CD14-positive monocyte (primary cell): ENCODE measurements at regions not wholly inside any gene's neighbourhood (a gene's known extent, or its start where the extent isn't known, plus 50 kb on each side); places are given as distances from the start of the nearest gene placed in this dataset.

Experiments
- DNase-seq, 3 donors: peaks; one replicate each; pipeline ENCODE4 v3.0.0-alpha.2; 2011 to 2022
- H2AFZ ChIP-seq: 2 replicates; pipeline ENCODE4 v1.6.0; 2012; ENCODE audit warnings: mild to moderate bottlenecking, low read depth, low read length, inconsistent platforms; ENCODE audit not compliant: insufficient read depth, poor library complexity, severe bottlenecking
- H3K27ac ChIP-seq, 2 donors: 1 replicate in 1 of 2; 2 replicates in 1 of 2; pipeline ENCODE4 v1.5.1; 2012 to 2013; ENCODE audit warnings: low read length in 2 of 2, control low read depth in 1 of 2, inconsistent platforms in 1 of 2, low read depth in 1 of 2, mild to moderate bottlenecking in 1 of 2
- H3K27me3 ChIP-seq, 2 donors: one replicate each; pipeline versions ENCODE4 v1.6.0 to v1.6.1; 2011 to 2013; ENCODE audit warnings: low read length in 2 of 2; ENCODE audit not compliant: control insufficient read depth in 2 of 2, insufficient read depth in 2 of 2
- H3K36me3 ChIP-seq, 2 donors: replicated peaks in 1 of 2; 1 replicate in 1 of 2; 2 replicates in 1 of 2; pipeline versions ENCODE4 v1.5.1 to v1.6.1; 2012 to 2013; ENCODE audit warnings: low read length in 2 of 2, control low read depth in 1 of 2, inconsistent platforms in 1 of 2, mild to moderate bottlenecking in 1 of 2; ENCODE audit not compliant: insufficient read depth in 2 of 2, control insufficient read depth in 1 of 2
- H3K4me1 ChIP-seq, 2 donors: 1 replicate in 1 of 2; 2 replicates in 1 of 2; pipeline versions ENCODE4 v1.5.1 to v1.6.1; 2012 to 2013; ENCODE audit warnings: low read length in 2 of 2, control low read depth in 1 of 2, inconsistent platforms in 1 of 2, mild to moderate bottlenecking in 1 of 2, moderate library complexity in 1 of 2; ENCODE audit not compliant: insufficient read depth in 2 of 2, control insufficient read depth in 1 of 2
- H3K4me2 ChIP-seq: replicated peaks from 2 replicates; pipeline ENCODE3; 2012; ENCODE audit warnings: low read length, moderate library complexity, mild to moderate bottlenecking; ENCODE audit not compliant: poor library complexity, severe bottlenecking; ENCODE audit errors: extremely low read depth
- H3K4me3 ChIP-seq, 3 experiments: fragments of 200-600 bp in 1 of 3; sonication (generic) in 1 of 3; replicated peaks in 1 of 3; 1 replicate in 2 of 3; 2 replicates in 1 of 3; pipeline ENCODE4 v1.5.1; 2011 to 2013; ENCODE audit warnings: low read length in 3 of 3, mild to moderate bottlenecking in 3 of 3, control low read depth in 2 of 3, low read depth in 2 of 3, inconsistent platforms in 1 of 3, moderate library complexity in 1 of 3
- H3K79me2 ChIP-seq: 2 replicates; pipeline ENCODE4 v1.6.0; 2012; ENCODE audit warnings: mild to moderate bottlenecking, control low read depth, inconsistent platforms, low read length, moderate library complexity; ENCODE audit not compliant: insufficient read depth
- H3K9ac ChIP-seq: 2 replicates; pipeline ENCODE4 v1.6.0; 2017; ENCODE audit warnings: low read length, mild to moderate bottlenecking; ENCODE audit not compliant: insufficient read depth, poor library complexity, severe bottlenecking
- H3K9me3 ChIP-seq, 2 donors: replicated peaks in 1 of 2; 1 replicate in 1 of 2; 2 replicates in 1 of 2; pipeline versions ENCODE4 v1.5.1 to v1.6.1; 2012 to 2013; ENCODE audit warnings: low read length in 2 of 2, control low read depth in 1 of 2; ENCODE audit not compliant: control insufficient read depth in 1 of 2, insufficient read depth in 1 of 2
- H4K20me1 ChIP-seq: 2 replicates; pipeline ENCODE4 v1.6.0; 2012; ENCODE audit warnings: mild to moderate bottlenecking, low read length, control low read depth, moderate library complexity; ENCODE audit not compliant: insufficient read depth
- H3K27ac Mint-ChIP-seq, 7 donors: one replicate each; pipeline ENCODE4 v1.8.0; 2020; ENCODE audit warnings: mild to moderate bottlenecking in 7 of 7, mixed read lengths in 7 of 7, moderate library complexity in 6 of 7, inconsistent platforms in 2 of 7
- H3K27me3 Mint-ChIP-seq, 3 donors: one replicate each; pipeline ENCODE4 v1.8.0; 2021 to 2022; ENCODE audit warnings: low read depth in 3 of 3, mild to moderate bottlenecking in 3 of 3, mixed read lengths in 3 of 3, moderate library complexity in 3 of 3, inconsistent platforms in 1 of 3
- H3K36me3 Mint-ChIP-seq, 2 donors: one replicate each; pipeline ENCODE4 v1.8.0; 2020; ENCODE audit warnings: mixed read lengths in 2 of 2, inconsistent platforms in 1 of 2, mild to moderate bottlenecking in 1 of 2
- H3K4me1 Mint-ChIP-seq: one replicate; pipeline ENCODE4 v1.8.0; 2020; ENCODE audit warnings: mild to moderate bottlenecking, mixed read lengths
- H3K4me3 Mint-ChIP-seq, 2 donors: one replicate each; pipeline ENCODE4 v1.8.0; 2020; ENCODE audit warnings: mild to moderate bottlenecking in 2 of 2, mixed read lengths in 2 of 2, moderate library complexity in 1 of 2
- H3K9me3 Mint-ChIP-seq, 7 donors: one replicate each; pipeline ENCODE4 v1.8.0; 2020 to 2022; ENCODE audit warnings: mixed read lengths in 7 of 7, mild to moderate bottlenecking in 6 of 7, moderate library complexity in 6 of 7, inconsistent platforms in 2 of 7
- WGBS: methylation state at CpG from one replicate; pipeline ENCODE4 v1.1.5; 2013; ENCODE audit warnings: missing lambda C conversion rate; ENCODE audit not compliant: insufficient coverage; 5-methylcytosine and 5-hydroxymethylcytosine counted together
- intact Hi-C, 2 donors: fragments of 100-400 bp; cut with micrococcal nuclease; formaldehyde crosslinking; loops; one replicate each; pipeline versions ENCODE4 v1.15.0 to v1.15.1; 2023
- TF ChIP-seq, protein P1 (sequence below): fragments of 200-600 bp; IDR thresholded peaks from one replicate; pipeline ENCODE4 v1.8.0; 2022; ENCODE audit warnings: antibody characterized with exemption, mild to moderate bottlenecking

DNA sequence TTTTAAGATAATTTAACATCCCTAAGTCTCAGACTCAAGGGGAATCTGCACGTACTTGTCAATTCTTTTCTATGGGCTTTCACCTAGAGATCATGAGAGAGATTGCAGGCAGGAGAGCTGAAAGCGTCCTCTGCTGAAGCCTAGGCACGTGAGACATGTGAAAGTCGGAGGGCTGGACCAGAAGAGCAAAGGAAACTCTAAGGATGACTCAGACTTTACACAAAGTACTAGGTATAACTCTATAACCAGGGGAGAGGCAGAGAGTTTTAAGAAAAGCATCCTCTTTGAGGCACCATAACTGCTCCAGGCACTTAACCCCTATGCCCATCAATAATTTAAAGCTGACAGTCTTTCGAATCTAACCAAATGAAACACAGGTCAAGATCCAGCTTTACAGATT lies 436.6 kb downstream of the VGLL3 start:
- intact Hi-C loops, result no loop called here
- TF ChIP-seq, protein P1, sequence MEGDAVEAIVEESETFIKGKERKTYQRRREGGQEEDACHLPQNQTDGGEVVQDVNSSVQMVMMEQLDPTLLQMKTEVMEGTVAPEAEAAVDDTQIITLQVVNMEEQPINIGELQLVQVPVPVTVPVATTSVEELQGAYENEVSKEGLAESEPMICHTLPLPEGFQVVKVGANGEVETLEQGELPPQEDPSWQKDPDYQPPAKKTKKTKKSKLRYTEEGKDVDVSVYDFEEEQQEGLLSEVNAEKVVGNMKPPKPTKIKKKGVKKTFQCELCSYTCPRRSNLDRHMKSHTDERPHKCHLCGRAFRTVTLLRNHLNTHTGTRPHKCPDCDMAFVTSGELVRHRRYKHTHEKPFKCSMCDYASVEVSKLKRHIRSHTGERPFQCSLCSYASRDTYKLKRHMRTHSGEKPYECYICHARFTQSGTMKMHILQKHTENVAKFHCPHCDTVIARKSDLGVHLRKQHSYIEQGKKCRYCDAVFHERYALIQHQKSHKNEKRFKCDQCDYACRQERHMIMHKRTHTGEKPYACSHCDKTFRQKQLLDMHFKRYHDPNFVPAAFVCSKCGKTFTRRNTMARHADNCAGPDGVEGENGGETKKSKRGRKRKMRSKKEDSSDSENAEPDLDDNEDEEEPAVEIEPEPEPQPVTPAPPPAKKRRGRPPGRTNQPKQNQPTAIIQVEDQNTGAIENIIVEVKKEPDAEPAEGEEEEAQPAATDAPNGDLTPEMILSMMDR, result no peak
- H3K4me3 ChIP-seq, result no peak overlapping the region
- H3K9me3 ChIP-seq, result no peaks in the 10 kb centered on the region
- Mint-ChIP-seq H3K4me1 (no peaks in the 10 kb centered on the region), H3K27me3 (no peaks in the 10 kb centered on the region), H3K4me3 (no peak overlapping the region), H3K36me3 (no peaks in the 10 kb centered on the region), H3K27ac (no peak overlapping the region), H3K9me3 (peaks cover 0 to 3% (median 0%) of the 10 kb centered on the region in 7 donors)
- 100% methylated on average over 1 of the region's 5 CpGs for WGBS
- H3K4me2 ChIP-seq, result no peak overlapping the region
- no peak overlapping the region for H2AFZ ChIP-seq
- H3K27me3 ChIP-seq, result no peaks in the 10 kb centered on the region
- H3K79me2 ChIP-seq, result no peaks in the 10 kb centered on the region
- no peak overlapping the region for H3K9ac ChIP-seq
- DNase-seq, result no peak
- no peak overlapping the region for H3K27ac ChIP-seq
- no peaks in the 10 kb centered on the region for H3K36me3 ChIP-seq
- H3K4me1 ChIP-seq, result no peaks in the 10 kb centered on the region
- H4K20me1 ChIP-seq, result no peaks in the 10 kb centered on the region

DNA sequence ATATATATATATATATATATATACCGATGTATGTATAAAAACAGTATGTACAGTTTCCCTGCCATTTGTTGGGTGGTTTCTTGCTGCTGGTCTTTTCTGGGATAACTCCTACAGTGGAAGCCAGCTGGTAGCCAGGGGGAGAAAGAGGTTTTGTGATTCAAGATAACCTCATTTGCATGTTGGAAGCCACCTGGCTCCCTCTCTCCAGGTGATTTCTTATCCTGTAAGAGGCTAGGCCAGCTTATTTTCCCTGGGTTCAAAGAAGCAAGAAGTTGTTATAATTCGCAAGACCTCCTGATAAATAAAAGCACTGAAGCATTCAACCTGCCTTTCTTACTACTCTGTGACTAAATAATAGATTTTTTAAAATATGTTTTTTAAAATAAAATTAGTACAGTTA lies 443.3 kb downstream of the VGLL3 start:
- Histone ChIP-seq H3K79me2 (no peaks in the 10 kb centered on the region), H3K27me3 (no peaks in the 10 kb centered on the region)
- no CpG with 5 or more reads among the region's 2 CpGs for WGBS

More for the DNA sequence above, 443.3 kb downstream of the VGLL3 start:
- Mint-ChIP-seq H3K9me3 (peaks cover 0 to 1% (median 0%) of the 10 kb centered on the region in 7 donors), H3K4me1 (no peaks in the 10 kb centered on the region), H3K27ac (no peak overlapping the region), H3K36me3 (no peaks in the 10 kb centered on the region), H3K27me3 (no peaks in the 10 kb centered on the region), H3K4me3 (no peak overlapping the region)
- Histone ChIP-seq H3K4me3 (no peak overlapping the region), H2AFZ (no peak overlapping the region), H3K4me1 (no peaks in the 10 kb centered on the region), H3K4me2 (no peak overlapping the region), H3K27ac (no peak overlapping the region), H3K36me3 (no peaks in the 10 kb centered on the region), H4K20me1 (no peaks in the 10 kb centered on the region), H3K9ac (no peak overlapping the region), H3K9me3 (no peaks in the 10 kb centered on the region)
- TF ChIP-seq, protein P1, result no peak
- intact Hi-C loops, result no loop called here
- no peak for DNase-seq
